Hepatocyte (in vitro differentiated cells): ENCODE measurements at regions not wholly inside any gene's neighbourhood (a gene's known extent, or its start where the extent isn't known, plus 50 kb on each side); places are given as distances from the start of the nearest gene placed in this dataset.
"Not testable (repeated sequence)": the region's sequence is repeated elsewhere in the genome, so short reads cannot be mapped to it uniquely, and the experiment has no call there.

ENCODE experiments used
- DNase-seq: peaks from one replicate; pipeline ENCODE4 v3.0.0-alpha.2; 2016; ENCODE audit warnings: low spot score
- H2AFZ ChIP-seq: fragments of 200-600 bp; sonication (generic); 2 replicates; pipeline ENCODE4 v1.6.0; 2016; ENCODE audit warnings: antibody characterized with exemption, mild to moderate bottlenecking
- H3K27ac ChIP-seq: fragments of 200-600 bp; sonication (generic); 2 replicates; pipeline ENCODE4 v1.5.1; 2016; ENCODE audit warnings: mild to moderate bottlenecking
- H3K27me3 ChIP-seq: fragments of 200-600 bp; sonication (generic); 2 replicates; pipeline ENCODE4 v1.6.1; 2016
- H3K36me3 ChIP-seq: fragments of 200-600 bp; sonication (generic); replicated peaks from 2 replicates; pipeline ENCODE4 v1.5.1; 2016; ENCODE audit warnings: low read depth; ENCODE audit not compliant: insufficient read depth
- H3K4me1 ChIP-seq: fragments of 200-600 bp; sonication (generic); 2 replicates; pipeline ENCODE4 v1.5.1; 2016; ENCODE audit warnings: mild to moderate bottlenecking, moderate library complexity; ENCODE audit not compliant: insufficient read depth
- H3K4me2 ChIP-seq: fragments of 200-600 bp; sonication (generic); 2 replicates; pipeline ENCODE4 v1.6.0; 2016
- H3K4me3 ChIP-seq: fragments of 200-600 bp; sonication (generic); 2 replicates; pipeline ENCODE4 v1.5.1; 2016; ENCODE audit warnings: mild to moderate bottlenecking
- H3K79me2 ChIP-seq: fragments of 200-600 bp; sonication (generic); 2 replicates; pipeline ENCODE4 v1.6.0; 2017; ENCODE audit warnings: mild to moderate bottlenecking
- H3K9me2 ChIP-seq: fragments of 200-600 bp; sonication (generic); replicated peaks from 2 replicates; pipeline ENCODE4 v1.6.0; 2017; ENCODE audit warnings: mild to moderate bottlenecking; ENCODE audit not compliant: insufficient read depth
- H3K9me3 ChIP-seq: fragments of 200-600 bp; sonication (generic); 2 replicates; pipeline ENCODE4 v1.5.1; 2016; ENCODE audit warnings: low read depth, mild to moderate bottlenecking
- H4K20me1 ChIP-seq: fragments of 200-600 bp; sonication (generic); 2 replicates; pipeline ENCODE4 v1.6.0; 2016; ENCODE audit warnings: mild to moderate bottlenecking; ENCODE audit not compliant: insufficient read depth, poor library complexity, severe bottlenecking
- EZH2 ChIP-seq: fragments of 200-600 bp; sonication (generic); IDR thresholded peaks from 2 replicates; pipeline ENCODE4 v1.6.1; 2016; ENCODE audit warnings: antibody characterized with exemption, mild to moderate bottlenecking, borderline replicate concordance
- EZH2phosphoT487 ChIP-seq: fragments of 200-600 bp; sonication (generic); IDR thresholded peaks from one replicate; pipeline ENCODE4 v1.6.1; 2018; ENCODE audit warnings: antibody characterized with exemption, mild to moderate bottlenecking, low read depth, moderate library complexity; ENCODE audit not compliant: unreplicated experiment, severe bottlenecking
- WGBS: methylation state at CpG from one replicate; pipeline ENCODE4 v1.1.6; 2016; ENCODE audit warnings: low lambda C conversion rate; ENCODE audit errors: missing lambda C conversion rate; 5-methylcytosine and 5-hydroxymethylcytosine counted together
- TF ChIP-seq, protein P1 (sequence below): fragments of 200-600 bp; sonication (generic); IDR thresholded peaks from 2 replicates; pipeline ENCODE4 v1.5.1; 2016; ENCODE audit warnings: antibody characterized with exemption, mild to moderate bottlenecking; ENCODE audit not compliant: poor library complexity

DNA sequence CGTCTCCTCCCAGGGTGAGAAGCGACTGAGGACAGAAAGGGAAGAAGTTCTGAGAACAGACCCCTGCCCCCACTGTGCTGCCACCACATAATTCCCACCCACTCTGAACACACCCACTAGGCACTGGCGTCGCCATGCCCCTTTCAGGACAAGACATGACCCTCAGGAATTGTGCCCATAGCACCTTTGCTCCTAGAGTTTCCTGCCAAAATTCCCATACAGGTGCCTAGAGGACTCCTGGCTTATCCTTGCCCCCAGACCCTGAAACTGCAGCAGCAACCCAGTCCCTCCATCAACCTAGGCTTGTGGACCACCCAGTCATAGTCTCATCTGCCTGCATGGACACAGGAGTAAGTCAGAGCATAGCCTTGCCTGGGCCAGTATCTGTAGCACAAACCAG is 157.7 kb upstream of the ZNF267 start:
- Histone ChIP-seq H3K79me2 (peaks cover 60% of the 10 kb centered on the region), H3K4me3 (no peak overlapping the region), H4K20me1 (no peaks in the 10 kb centered on the region), H3K9me3 (no peaks in the 10 kb centered on the region), H3K4me2 (no peak overlapping the region), H3K27me3 (no peaks in the 10 kb centered on the region), H3K36me3 (no peaks in the 10 kb centered on the region), H3K4me1 (peaks cover 11% of the 10 kb centered on the region), H2AFZ (no peak overlapping the region), H3K9me2 (no peaks in the 10 kb centered on the region), H3K27ac (no peak overlapping the region)
- TF ChIP-seq, protein P1, sequence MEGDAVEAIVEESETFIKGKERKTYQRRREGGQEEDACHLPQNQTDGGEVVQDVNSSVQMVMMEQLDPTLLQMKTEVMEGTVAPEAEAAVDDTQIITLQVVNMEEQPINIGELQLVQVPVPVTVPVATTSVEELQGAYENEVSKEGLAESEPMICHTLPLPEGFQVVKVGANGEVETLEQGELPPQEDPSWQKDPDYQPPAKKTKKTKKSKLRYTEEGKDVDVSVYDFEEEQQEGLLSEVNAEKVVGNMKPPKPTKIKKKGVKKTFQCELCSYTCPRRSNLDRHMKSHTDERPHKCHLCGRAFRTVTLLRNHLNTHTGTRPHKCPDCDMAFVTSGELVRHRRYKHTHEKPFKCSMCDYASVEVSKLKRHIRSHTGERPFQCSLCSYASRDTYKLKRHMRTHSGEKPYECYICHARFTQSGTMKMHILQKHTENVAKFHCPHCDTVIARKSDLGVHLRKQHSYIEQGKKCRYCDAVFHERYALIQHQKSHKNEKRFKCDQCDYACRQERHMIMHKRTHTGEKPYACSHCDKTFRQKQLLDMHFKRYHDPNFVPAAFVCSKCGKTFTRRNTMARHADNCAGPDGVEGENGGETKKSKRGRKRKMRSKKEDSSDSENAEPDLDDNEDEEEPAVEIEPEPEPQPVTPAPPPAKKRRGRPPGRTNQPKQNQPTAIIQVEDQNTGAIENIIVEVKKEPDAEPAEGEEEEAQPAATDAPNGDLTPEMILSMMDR = no peak
- TF ChIP-seq EZH2 (no peak), EZH2phosphoT487 (no peak)
- DNase-seq = no peak
- WGBS = 100% methylated on average over 4 of the region's 4 CpGs

DNA sequence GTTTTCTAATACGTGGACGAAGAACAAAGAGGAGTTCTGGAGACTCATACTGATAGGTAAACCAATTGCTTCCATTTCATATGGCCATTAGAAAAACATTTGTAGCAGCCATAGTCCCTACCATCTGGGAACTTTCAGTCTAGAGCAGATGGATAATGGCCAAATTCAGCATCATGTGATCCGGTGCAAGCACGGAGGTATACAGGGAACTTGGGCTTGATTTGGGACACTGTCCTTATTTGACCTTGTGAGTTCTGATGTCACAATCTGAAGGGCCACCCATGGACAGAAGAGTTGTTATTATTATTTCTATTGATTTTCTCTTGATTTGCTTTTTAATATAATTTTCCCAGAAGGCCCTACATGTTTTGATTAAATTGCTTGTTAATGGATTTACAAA is 154.6 kb upstream of the ZNF267 start:
- Histone ChIP-seq H3K4me2 (no peak overlapping the region), H3K9me2 (no peaks in the 10 kb centered on the region), H3K4me1 (peaks cover 10% of the 10 kb centered on the region), H3K36me3 (no peaks in the 10 kb centered on the region), H3K27me3 (no peaks in the 10 kb centered on the region), H3K4me3 (no peak overlapping the region), H3K9me3 (no peaks in the 10 kb centered on the region), H2AFZ (no peak overlapping the region), H3K27ac (no peak overlapping the region), H4K20me1 (no peaks in the 10 kb centered on the region), H3K79me2 (peaks cover 74% of the 10 kb centered on the region)
- 96% methylated on average over 4 of the region's 4 CpGs for WGBS
- no peak for DNase-seq
- no peak for TF ChIP-seq EZH2phosphoT487
- TF ChIP-seq, protein P1 = no peak
- TF ChIP-seq EZH2 = no peak

DNA sequence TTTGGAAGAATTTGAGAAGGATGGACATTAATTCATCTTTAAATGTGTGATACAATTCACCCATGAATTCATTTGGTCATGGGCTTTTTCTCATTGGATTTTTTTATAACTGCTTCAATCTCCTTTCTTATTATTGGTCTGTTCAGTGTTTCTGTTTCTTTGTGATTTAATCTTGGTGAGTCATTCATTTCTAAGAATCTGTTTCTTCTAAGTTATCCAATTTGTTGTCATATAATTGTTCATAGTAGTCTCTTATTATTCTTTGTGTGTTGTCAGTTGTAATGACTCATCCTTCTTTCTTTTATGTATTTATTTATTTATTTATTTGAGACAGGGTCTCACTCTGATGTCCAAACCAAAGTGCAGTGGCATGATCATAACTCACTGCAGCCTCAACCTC is 146.1 kb upstream of the ZNF267 start:
- Histone ChIP-seq H3K27me3 (no peaks in the 10 kb centered on the region), H2AFZ (no peak overlapping the region), H4K20me1 (no peaks in the 10 kb centered on the region), H3K9me2 (no peaks in the 10 kb centered on the region), H3K79me2 (peaks cover 50% of the 10 kb centered on the region), H3K9me3 (peaks cover 7% of the 10 kb centered on the region), H3K4me1 (no peaks in the 10 kb centered on the region), H3K4me2 (no peak overlapping the region), H3K4me3 (no peak overlapping the region), H3K27ac (no peak overlapping the region), H3K36me3 (no peaks in the 10 kb centered on the region)
- TF ChIP-seq EZH2phosphoT487 (no peak), EZH2 (no peak)
- TF ChIP-seq, protein P1 = no peak
- no peak for DNase-seq

DNA sequence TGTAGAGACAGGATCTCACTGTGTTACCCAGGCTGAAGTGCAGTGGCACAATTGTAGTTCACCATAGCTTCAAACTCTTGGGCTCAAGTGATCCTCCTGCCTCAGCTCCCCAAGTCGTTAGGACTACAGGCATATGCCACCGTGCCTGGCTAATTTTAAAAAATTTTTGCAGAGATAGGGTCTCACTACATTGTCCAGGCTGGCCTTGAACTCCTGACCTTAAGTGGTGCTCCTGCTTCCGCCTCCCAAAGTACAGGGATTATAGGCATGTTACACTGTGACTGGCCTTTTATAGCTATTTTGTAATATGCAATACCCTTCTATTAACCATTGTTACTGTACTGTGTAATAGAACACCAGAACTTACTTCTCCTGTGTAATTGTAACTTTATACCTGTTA is 139.3 kb upstream of the ZNF267 start:
- no peak overlapping the region for H3K27ac ChIP-seq
- H3K4me3 ChIP-seq = no peak overlapping the region
- no peaks in the 10 kb centered on the region for H3K9me2 ChIP-seq
- H3K4me2 ChIP-seq = no peak overlapping the region
- WGBS = 97% methylated on average over 3 of the region's 3 CpGs
- no peaks in the 10 kb centered on the region for H3K4me1 ChIP-seq
- DNase-seq = no peak
- no peak overlapping the region for H2AFZ ChIP-seq
- peaks cover 38% of the 10 kb centered on the region for H3K9me3 ChIP-seq
- H4K20me1 ChIP-seq = no peaks in the 10 kb centered on the region
- H3K27me3 ChIP-seq = no peaks in the 10 kb centered on the region
- TF ChIP-seq EZH2 = no peak
- no peak for TF ChIP-seq EZH2phosphoT487
- TF ChIP-seq, protein P1 = no peak
- H3K36me3 ChIP-seq = peaks cover 21% of the 10 kb centered on the region
- peaks cover 50% of the 10 kb centered on the region for H3K79me2 ChIP-seq

DNA sequence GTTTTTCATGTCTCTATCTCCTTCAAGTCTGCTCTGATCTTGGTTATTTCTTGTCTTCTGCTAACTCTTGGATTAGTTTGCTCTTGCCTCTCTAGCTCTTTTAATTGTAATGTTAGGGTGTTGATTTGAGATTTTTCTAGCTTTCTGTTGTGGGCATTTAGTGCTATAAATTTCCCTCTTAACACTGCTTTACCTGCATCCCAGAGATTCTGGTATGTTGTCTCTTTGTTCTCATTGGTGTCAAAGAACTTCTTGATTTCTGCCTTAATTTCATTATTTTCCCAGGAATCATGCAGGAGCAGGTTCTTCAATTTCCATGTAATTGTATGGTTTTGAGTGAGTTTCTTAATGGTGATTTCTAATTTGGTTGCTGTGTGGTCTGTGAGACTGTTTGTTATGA is 128.5 kb upstream of the ZNF267 start:
- H3K4me2 ChIP-seq, H2AFZ ChIP-seq, DNase-seq, H3K27ac ChIP-seq, H3K4me3 ChIP-seq, H3K9me2 ChIP-seq, H3K36me3 ChIP-seq, H3K27me3 ChIP-seq, H3K4me1 ChIP-seq, H4K20me1 ChIP-seq: not testable (repeated sequence)
- Histone ChIP-seq H3K9me3 (peaks cover 58% of the 10 kb centered on the region), H3K79me2 (peaks cover 68% of the 10 kb centered on the region)
